Ascending aorta (tissue), 2 donors: ENCODE measurements at regions not wholly inside any gene's neighbourhood (a gene's known extent, or its start where the extent isn't known, plus 50 kb on each side); places are given as distances from the start of the nearest gene placed in this dataset.
A peak's percentile ranks its signal among the peaks of the same experiment; 100 is the strongest.

Experiments
- DNase-seq, 2 donors: peaks; one replicate each; pipeline ENCODE4 v3.0.0-alpha.2; 2019; ENCODE audit warnings: low spot score in 2 of 2
- H3K27ac ChIP-seq, 2 donors: fragments of 200-600 bp; sonication (generic); one replicate each; pipeline ENCODE4 v1.5.1; 2016 to 2017; ENCODE audit warnings: mild to moderate bottlenecking in 1 of 2
- H3K27me3 ChIP-seq: fragments of 200-600 bp; sonication (generic); one replicate; pipeline ENCODE4 v1.5.1; 2017
- H3K36me3 ChIP-seq, 2 donors: fragments of 200-600 bp; sonication (generic); one replicate each; pipeline ENCODE4 v1.5.1; 2016
- H3K4me1 ChIP-seq, 2 donors: fragments of 200-600 bp; sonication (generic); one replicate each; pipeline ENCODE4 v1.5.1; 2016 to 2017; ENCODE audit warnings: mild to moderate bottlenecking in 1 of 2
- H3K4me3 ChIP-seq, 2 donors: fragments of 200-600 bp; sonication (generic); one replicate each; pipeline ENCODE4 v1.5.1; 2016 to 2017; ENCODE audit warnings: mild to moderate bottlenecking in 1 of 2
- H3K9me3 ChIP-seq, 2 donors: fragments of 200-600 bp; sonication (generic); one replicate each; pipeline ENCODE4 v1.5.1; 2016
- CTCF ChIP-seq, 3 experiments: fragments of 200-600 bp in 2 of 3; fragments of 450-650 bp in 1 of 3; sonication (generic) in 2 of 3; IDR thresholded peaks; one replicate each; pipeline ENCODE4 v1.5.1; 2016 to 2019; ENCODE audit warnings: antibody characterized with exemption in 3 of 3, mild to moderate bottlenecking in 1 of 3, moderate library complexity in 1 of 3
- intact Hi-C: fragments of 100-400 bp; cut with DNase I; formaldehyde crosslinking; loops from one replicate; pipeline ENCODE4 v1.15.1; 2023

GRCh38 chr1:215004121-215004827 lies 78.3 kb upstream of the KCNK2 start:
- intact Hi-C loops: no loop called here
- H3K4me3 ChIP-seq: no peak overlapping the region
- no peak for TF ChIP-seq CTCF (IDR thresholded peaks at IDR 0.05)
- no peaks in the 10 kb centered on the region for H3K36me3 ChIP-seq
- no peaks in the 10 kb centered on the region for H3K27me3 ChIP-seq
- DNase-seq: no peak
- no peak overlapping the region for H3K27ac ChIP-seq
- H3K4me1 ChIP-seq: no peaks in the 10 kb centered on the region
- no peaks in the 10 kb centered on the region for H3K9me3 ChIP-seq

GRCh38 chr1:215005078-215005477 lies 77.5 kb upstream of the KCNK2 start:
- Histone ChIP-seq H3K9me3 (no peaks in the 10 kb centered on the region), H3K27ac (no peak overlapping the region), H3K4me3 (no peak overlapping the region), H3K27me3 (no peaks in the 10 kb centered on the region), H3K36me3 (no peaks in the 10 kb centered on the region), H3K4me1 (no peaks in the 10 kb centered on the region)
- no peak for DNase-seq
- intact Hi-C loops: no loop called here
- TF ChIP-seq CTCF (IDR thresholded peaks at IDR 0.05): no peak

- H3K36me3 ChIP-seq: no peaks in the 10 kb centered on the region
- intact Hi-C loops: no loop called here
- DNase-seq: no peak
- no peaks in the 10 kb centered on the region for H3K27me3 ChIP-seq
- H3K4me1 ChIP-seq: no peaks in the 10 kb centered on the region
- peak overlapping the region in 1 of 2 donors; percentile 4 for H3K4me3 ChIP-seq
- H3K9me3 ChIP-seq: no peaks in the 10 kb centered on the region
- no peak overlapping the region for H3K27ac ChIP-seq
- no peak for TF ChIP-seq CTCF (IDR thresholded peaks at IDR 0.05)
Measured at GRCh38 chr1:215005656-215006345, 76.7 kb upstream of the KCNK2 start.

- DNase-seq: no peak
- no peak overlapping the region for H3K4me3 ChIP-seq
- intact Hi-C loops: no loop called here
- no peak overlapping the region for H3K27ac ChIP-seq
- H3K4me1 ChIP-seq: no peaks in the 10 kb centered on the region
- H3K36me3 ChIP-seq: no peaks in the 10 kb centered on the region
- no peaks in the 10 kb centered on the region for H3K9me3 ChIP-seq
- no peaks in the 10 kb centered on the region for H3K27me3 ChIP-seq
- no peak for TF ChIP-seq CTCF (IDR thresholded peaks at IDR 0.05)
Measured at GRCh38 chr1:215007880-215008279, 74.7 kb upstream of the KCNK2 start.

GRCh38 chr1:215018555-215018954 lies 64.0 kb upstream of the KCNK2 start:
- Histone ChIP-seq H3K27me3 (no peaks in the 10 kb centered on the region), H3K4me3 (no peak overlapping the region), H3K27ac (no peak overlapping the region), H3K4me1 (no peaks in the 10 kb centered on the region), H3K36me3 (no peaks in the 10 kb centered on the region), H3K9me3 (peaks cover 0 to 4% of the 10 kb centered on the region in 2 donors)
- no peak for TF ChIP-seq CTCF (IDR thresholded peaks at IDR 0.05)
- intact Hi-C loops: no loop called here
- DNase-seq: no peak
